HG02973 (cell line): ENCODE measurements at regions not wholly inside any gene's neighbourhood (a gene's known extent, or its start where the extent isn't known, plus 50 kb on each side); places are given as distances from the start of the nearest gene placed in this dataset.
"Not testable (repeated sequence)": the region's sequence is repeated elsewhere in the genome, so short reads cannot be mapped to it uniquely, and the experiment has no call there.

Experiments
- ATAC-seq: cut with Tn5 transposase; IDR thresholded peaks from one replicate; pipeline ENCODE4 v1.9.1; 2021; ENCODE audit warnings: moderate library complexity; ENCODE audit not compliant: unreplicated experiment

DNA sequence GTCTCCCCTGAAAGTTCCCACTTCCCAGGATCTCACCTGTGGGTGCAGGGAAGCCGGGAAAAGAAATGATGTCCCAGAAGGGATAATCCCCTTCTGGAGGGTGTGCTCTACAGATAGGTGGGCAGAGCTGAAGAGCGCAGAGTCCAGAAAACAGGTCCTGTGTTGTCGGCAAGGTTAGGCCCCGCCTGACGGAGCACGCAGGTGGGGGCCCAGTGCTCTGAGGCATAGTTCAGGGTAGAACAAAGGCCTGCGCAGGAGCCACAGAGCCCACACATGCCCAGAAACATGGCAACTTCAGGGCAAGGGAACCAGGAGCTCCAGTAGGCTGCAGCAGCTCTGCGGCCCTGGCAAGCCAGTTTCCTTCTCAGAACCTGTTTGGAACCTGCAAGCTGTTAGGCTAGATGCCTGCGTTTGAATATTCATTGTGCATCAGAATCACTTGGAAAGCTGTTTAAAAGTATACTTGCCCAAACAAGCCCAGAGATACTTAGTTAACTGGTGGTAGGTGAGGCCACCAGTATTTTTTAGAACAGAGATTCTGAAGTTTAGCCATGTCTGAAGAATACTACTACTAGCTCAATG lies 386.6 kb downstream of the BUD13 start:
- ATAC-seq: no peak

DNA sequence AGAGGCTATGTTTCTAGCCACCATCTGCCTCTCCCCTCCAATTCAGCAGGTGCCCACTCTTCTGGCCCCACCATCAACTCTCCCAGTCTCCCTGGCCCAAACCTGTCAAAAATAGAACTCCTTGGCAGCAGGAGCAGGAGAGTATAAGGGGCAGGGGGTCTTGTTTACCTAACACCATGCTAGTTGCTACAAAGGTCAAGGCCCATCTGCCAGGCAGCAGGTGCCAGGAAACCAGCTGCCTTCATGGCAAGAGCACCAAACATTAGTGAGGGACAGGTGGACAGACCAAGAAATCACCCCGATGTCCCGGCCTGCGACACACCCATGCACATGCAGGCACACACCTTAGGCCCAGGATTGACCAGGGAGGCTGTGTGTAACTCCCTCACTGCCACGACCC lies 387.9 kb downstream of the BUD13 start:
- ATAC-seq: no peak

GRCh38 chr11:116384407-116384806 lies 388.4 kb downstream of the BUD13 start:
- no peak for ATAC-seq

DNA sequence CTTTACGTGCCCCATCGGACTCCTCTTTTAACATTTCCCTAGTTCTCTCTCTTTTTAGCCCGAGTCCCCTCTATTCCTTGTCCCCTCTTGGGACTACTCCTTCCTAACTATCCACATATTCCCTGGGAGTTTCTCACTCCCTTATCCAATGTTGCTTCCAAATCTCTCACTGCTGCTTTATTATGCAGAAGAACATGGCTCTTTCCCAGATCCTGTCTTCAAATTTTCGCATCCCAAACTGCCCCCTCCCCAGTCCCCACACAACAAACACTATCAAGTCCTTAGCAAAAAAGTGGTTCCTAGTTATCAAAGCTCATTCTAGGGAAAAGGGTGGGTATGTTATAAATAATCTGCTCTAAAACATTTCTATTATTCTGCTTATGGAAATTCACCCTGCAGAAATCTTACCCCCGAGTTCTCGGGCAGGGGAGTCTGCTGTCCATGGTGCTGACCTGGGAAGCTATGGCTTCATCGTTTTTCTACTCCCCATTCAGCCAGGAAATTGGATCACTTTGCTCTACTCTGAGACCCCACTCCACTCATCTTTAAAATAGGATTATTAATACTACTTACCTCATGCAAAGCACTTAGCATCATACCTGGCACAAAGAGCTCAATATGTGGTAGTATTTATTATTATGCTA lies 393.5 kb downstream of the BUD13 start:
- no peak for ATAC-seq

DNA sequence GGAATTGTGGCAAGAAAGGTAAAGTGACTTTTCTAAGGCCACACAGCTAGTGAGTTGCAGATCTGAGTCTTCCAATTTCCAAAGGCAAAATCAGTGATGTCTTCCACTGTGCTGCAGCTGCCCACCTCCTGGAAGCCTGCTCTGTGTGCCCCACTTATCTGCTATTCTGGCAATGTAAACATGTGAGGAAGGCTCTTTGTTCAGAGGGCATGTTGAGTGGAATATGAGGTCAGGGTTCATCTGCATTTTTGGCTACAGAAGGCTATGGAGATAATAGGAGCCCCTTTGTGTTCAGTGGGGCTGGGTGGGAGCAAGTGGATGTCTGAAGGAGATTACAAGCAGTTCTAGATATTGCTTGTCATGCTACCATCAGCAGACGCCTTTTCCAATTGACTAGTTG lies 396.2 kb downstream of the BUD13 start:
- ATAC-seq: no peak

GRCh38 chr11:116376054-116376453 lies 396.7 kb downstream of the BUD13 start:
- ATAC-seq: no peak

GRCh38 chr11:116375221-116375620 lies 397.6 kb downstream of the BUD13 start:
- ATAC-seq: no peak

- ATAC-seq: no peak
These were observed 398.7 kb downstream of the BUD13 start for GRCh38 chr11:116374085-116374484.

DNA sequence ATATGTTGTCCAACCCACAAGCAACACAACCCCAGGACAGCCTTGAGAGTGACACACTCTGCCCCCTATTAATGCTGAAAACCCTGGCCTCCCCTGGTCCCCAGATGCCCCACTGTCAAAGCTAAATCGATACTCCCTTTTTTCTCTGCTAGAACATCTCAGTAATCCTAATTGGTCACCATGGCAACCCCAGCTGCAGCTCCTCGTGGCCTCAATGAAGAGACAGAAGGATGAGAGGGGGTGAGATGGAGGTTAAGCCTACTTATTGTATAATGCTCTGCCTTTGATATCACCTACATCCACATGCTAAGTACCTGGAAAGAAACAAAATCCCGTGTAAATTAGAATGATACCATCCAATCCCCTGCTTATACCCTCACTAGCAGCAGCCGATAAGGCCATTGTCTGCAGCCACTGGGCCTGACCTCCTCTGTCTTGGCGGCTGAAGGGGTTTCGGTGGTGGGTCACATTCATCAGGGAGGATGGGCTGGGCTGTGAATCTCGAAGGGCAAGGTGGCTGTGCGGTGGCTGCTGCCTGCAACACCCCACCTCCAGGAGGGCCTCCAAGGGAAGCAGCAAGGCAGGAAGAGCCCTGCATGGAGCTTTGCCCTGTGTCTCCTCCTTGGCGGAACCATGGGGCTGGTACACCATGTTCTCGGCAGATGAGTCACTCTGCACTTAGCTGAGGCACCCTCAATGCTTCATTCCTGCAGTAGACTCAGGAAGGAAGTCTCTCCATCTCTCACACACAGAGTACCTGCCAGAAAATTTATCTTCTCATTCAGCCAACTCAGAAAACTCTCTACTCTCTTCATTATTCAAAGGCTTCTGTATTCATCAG lies 399.5 kb downstream of the BUD13 start:
- no peak for ATAC-seq

DNA sequence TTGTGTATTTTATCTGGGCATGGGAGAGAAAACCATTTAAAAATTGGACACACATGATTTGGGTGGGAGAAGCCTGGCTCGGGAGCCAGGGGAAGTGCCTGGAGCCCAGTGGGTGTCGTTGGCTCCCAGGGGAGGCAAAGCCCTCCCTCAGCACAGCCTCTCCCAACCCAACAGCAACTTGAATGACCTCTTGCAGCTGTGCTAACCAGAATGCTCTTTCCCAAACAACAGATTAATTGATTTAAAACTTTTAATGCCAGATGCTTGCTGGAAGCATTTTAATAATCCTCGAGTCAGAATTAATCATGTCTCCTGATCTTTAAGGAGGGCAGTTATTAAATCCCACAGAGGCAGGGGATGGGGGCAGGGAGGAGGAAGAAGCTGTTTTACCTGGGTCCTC lies 401.6 kb downstream of the BUD13 start:
- ATAC-seq: no peak

DNA sequence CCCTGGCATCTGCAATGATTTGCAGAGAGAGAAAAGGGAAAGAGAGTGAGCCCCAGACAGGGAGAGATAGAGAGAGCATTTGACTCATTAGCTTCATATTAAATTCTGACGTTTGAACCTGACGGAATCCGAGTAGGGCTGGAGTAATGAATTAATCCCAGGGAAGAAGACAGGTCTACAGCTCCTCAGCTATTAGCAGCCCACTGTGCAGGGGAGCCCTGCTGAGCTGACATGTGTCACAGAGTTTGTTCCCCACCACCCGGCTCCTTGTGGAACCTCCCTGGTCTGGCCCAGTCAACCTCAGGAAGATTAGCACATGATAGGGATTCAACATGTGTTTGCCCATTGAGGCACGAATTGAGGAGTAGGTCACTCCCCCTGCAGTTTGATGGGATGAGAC lies 404.0 kb downstream of the BUD13 start:
- ATAC-seq: no peak

GRCh38 chr11:116366980-116367645 lies 405.7 kb downstream of the BUD13 start:
- no peak for ATAC-seq

DNA sequence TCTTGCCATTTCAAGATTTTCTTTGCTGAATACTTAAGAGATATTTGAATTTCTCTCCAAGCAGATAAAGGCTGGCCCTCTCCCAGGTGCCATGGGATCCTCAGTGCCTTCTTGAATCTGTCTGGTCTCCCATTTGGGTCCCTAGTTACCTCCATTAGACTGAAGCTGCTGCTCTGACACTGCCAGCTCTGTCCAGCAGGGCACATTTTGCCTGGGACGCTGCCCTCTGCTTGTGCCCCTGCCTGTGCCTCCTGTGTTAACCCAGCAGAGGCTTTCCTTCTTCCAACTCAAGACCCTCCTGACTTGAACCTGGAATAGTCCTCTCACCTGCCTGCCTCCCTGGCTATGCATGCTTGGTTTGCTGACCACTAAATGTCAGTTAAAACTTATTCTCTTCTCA lies 406.3 kb downstream of the BUD13 start:
- no peak for ATAC-seq

DNA sequence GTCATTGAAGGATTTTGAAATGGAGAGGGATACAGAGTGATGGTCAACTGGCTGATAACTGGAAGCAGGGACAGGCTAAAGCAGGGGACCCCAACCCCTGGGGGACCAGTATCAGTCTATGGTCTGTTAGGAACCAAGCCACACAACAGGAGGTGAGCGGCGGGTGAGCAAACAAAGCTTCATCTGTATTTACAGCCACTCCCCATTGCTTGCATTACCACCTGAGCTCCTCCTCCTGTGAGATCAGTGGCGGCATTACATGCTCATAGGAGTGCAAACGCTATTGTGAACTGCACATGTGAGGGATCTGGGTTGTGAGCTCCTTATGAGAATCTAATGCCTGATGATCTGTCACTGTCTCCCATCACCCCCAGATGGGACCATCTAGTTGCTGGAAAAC lies 407.9 kb downstream of the BUD13 start:
- not testable (repeated sequence) for ATAC-seq

- ATAC-seq: no peak
These were observed 408.4 kb downstream of the BUD13 start for GRCh38 chr11:116364348-116364747.

GRCh38 chr11:116360221-116360941 lies 412.4 kb downstream of the BUD13 start:
- no peak for ATAC-seq

GRCh38 chr11:116357784-116358544 lies 414.8 kb downstream of the BUD13 start:
- no peak for ATAC-seq

- no peak for ATAC-seq
These were observed 416.3 kb downstream of the BUD13 start for GRCh38 chr11:116356451-116356850.

DNA sequence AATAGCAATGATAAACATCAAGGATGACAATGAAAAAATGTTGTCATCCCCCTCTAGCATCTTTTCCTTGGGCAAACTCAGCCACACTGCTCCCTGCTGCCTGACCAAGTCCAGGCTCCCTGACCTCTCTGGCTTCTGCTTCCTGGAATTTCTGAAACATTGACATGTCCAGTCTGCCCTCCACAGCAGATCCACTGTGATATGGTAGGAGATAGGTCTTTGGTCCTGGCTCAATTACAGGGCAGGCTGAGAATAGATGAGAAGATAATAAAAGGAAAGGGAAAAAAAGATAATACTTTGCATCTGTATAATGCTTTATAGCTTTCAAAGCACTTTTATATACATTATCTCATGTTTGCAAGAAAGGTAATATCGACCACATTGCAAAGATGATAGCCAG lies 417.7 kb downstream of the BUD13 start:
- no peak for ATAC-seq

- no peak for ATAC-seq
These were observed 419.2 kb downstream of the BUD13 start for GRCh38 chr11:116353589-116353988.
